Epidermal melanocyte (primary cell): ENCODE measurements at regions not wholly inside any gene's neighbourhood (a gene's known extent, or its start where the extent isn't known, plus 50 kb on each side); places are given as distances from the start of the nearest gene placed in this dataset.

Experiments
- DNase-seq: peaks from one replicate; pipeline ENCODE4 v3.0.0; 2011; ENCODE audit warnings: low spot score; ENCODE audit not compliant: insufficient read length

DNA sequence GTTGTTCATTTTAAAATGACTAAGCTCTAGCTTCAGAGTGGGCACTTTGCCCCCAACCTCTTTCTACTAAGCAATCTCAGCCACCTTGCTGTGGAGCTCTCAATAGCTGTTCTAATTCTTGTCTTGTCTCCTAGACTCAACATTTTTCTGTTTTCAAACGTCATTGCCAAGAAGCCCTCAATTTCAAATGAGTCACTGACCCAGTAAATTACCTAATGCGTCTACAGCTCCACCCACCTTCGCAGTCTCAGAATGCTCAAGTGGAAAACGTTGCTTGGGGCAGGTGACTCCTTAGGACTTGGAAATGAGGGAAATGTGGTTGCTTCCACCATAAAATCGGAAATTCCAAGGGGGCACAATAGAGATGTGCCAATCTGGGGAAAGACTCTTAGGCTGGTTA, 59.0 kb downstream of the ING2 start:
- no peak for DNase-seq

DNA sequence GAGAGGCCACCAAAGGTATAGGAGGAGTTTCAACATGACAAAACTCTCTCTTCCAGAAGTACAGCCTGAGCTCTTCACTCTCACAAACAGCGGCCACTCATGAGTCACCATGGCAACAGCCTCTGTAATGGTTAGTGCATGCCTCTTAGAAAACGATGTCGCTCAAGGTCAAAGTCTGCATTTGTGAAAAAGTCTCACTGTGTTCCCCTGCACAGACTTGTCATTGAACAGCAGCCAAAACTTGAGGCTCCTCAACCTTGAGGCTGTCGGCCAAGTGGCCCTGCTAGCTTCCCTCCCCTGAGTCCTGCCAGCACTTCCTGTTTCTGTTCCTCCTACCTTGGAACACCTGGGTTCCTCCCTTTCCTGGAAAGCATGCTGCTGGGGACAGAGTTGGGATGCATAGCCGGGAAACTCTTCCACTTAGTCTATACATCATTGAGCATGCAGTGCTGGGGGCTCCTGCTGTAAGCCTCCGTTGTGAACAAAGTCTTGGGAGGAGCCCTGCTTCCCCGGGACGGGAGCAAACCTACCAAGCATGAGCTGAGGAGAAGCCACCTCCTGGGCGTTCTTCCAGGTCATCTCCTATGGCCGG, 66.6 kb downstream of the ING2 start:
- DNase-seq = no peak

DNA sequence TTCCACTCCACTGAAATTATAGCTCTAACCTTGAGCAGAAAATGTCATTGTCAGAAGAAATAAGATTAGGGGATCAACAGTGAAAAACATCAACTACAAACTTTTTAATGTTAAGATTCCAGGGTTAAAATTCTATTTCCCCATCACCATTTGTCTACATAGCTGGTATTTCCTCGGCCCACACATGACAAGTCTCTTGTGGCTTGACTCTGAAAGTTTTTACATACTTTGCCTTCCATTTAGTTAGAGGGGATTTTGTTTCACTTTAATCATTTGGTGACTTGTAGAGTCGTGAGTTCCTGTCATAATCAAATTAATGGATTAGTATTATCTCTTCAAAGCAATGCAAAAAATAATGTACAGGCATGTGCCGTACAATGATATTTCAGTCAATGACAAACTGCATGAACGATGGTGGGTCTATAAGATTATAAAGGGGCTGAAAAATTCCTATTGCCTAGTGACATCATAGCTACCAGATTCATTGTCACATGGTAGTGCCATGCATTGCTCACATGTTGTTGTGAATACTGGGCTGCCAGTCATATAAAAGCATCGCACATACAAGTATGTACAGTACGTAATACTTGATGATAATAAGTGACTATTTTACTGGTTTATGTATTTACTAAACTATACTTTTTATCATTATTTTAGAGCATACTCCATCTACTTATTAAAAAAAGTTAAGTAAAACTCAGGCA, 72.0 kb downstream of the ING2 start:
- DNase-seq = no peak

DNA sequence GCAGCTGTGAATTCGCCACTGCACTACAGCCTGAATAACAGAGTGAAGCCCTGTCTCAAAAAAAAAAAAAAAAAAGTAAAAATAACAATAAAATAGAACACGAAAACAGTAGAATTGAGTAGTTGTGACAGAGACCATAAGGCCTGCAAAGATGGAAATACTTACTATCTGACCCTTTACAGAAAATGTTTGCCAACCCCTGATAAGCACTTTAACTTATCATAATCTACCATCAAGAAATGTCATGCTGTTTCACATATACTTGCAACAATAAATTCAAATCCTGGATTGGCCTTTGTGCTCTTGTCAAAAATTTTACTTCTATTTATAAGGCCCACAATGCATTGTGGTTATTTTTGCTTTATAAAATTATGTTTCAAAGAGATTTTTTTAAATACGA, 75.5 kb downstream of the ING2 start:
- no peak for DNase-seq

DNA sequence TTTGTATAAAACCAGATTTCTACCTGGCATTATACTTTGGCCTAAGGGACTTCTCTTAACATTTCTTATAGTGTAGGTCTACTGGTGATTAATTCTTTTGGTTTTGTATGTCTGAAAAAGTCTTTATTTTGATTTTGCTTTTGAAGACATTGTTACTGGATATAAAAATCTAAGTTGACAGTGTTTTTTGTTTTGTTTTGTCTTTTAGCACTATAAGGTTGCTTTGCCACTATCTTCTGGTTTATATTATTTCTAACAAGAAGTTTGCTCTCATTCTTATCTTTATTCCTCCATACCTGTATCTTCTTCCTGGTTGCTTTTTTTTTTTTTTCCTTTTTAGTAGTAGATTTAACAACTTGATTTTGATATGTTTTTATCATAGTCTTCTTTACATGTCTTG, 76.0 kb downstream of the ING2 start:
- no peak for DNase-seq

DNA sequence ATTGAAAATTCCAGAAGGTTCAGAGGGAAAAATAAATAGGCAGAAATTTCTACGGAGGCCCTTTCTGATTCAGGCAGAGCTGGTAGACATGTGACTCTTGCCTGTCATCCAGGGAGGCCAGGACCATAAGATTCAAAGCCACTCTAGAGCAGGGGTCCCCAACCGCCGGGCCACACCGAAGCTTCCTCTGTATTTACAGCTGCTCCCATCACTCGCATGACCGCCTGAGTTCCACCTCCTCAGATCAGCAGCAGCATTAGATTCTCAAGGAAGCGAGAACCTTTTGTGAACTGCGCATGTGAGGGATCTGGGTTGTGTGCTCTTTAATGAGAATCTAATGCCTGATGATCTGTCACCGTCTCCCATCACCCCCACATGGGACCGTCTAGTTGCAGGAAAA, 72.2 kb downstream of the RWDD4 start:
- no peak for DNase-seq

DNA sequence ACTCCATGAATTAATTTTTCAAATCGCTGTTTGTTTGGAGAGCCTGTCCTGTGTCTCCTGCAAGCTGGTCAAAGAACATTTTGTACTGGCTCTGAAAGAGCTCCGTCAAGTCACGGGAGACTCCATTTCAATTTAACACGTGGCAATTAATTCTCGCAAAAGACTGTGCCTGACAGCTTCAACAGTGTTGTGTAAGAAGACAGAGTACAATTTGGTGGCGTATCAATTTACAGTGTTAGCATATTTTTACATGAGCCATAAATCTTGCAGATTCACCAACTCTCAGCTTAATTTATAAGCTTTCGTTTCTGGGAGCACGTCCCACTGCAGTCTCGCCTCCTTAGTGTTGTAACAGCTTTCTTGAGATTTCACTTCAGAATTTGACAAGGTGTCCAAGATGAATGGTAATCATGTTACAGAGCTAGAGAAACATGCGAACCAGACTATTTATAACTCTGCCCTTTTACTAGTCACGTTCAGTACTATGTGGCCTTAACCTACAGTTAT, 70.8 kb downstream of the RWDD4 start:
- DNase-seq = peak; percentile 56

DNA sequence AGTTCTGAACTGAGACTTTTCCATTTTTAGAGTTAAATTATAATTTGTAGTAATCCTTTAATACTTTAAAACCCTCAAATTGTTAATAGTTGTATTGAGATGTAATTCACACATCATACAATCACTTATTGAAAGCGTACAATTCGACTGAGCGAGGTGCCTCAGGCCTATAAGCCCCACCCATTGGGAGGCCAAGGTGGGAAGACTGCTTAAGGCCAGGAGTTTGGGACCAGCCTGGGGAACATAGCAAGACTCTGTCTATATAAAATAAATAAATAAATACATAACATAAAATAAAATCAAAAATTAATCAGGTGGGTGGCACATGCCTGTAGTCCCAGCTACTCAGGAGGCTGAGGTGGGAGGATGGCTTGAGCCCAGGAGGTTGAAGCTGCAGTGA, 70.3 kb downstream of the RWDD4 start:
- no peak for DNase-seq

DNA sequence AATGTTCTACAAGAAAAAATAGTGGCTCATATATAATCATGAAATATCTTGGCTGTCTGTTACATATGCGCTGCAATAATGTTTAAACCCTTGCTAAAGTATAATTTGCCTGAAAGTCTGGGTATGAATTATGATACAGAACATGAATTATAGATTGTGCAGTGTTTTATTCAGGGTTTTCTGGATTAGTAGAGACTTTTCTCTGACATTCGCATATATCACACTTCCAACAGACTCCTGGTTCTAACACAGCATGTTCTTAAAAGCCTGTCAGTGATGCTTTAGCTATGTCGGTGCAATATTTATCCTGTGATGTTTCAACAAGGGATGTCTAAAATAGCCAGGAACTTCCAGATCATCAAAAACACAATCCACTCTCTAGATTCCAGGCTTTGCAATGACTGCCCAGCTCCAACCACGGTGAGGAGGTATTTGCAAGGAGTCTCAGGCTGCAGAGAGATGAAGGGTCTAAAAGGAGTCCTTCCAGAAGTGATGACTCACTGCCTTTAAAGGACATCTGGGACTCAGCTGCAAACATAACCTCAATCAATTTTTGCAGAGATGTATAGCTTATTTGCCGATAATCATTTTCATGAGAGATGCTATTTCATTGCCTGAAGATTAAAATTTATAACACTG, 69.4 kb downstream of the RWDD4 start:
- no peak for DNase-seq
